H9 (cell line): ENCODE measurements at regions not wholly inside any gene's neighbourhood (a gene's known extent, or its start where the extent isn't known, plus 50 kb on each side); places are given as distances from the start of the nearest gene placed in this dataset.
"Not testable (repeated sequence)": the region's sequence is repeated elsewhere in the genome, so short reads cannot be mapped to it uniquely, and the experiment has no call there.

Experiments used
- DNase-seq: peaks from one replicate; pipeline ENCODE4 v3.0.0-alpha.2; 2017
- H2AFZ ChIP-seq: one replicate; pipeline ENCODE4 v1.6.1; 2013; ENCODE audit warnings: mild to moderate bottlenecking, low read length, control low read depth, moderate library complexity
- H2AK5ac ChIP-seq: 2 replicates; pipeline ENCODE4 v1.6.1; 2013; ENCODE audit warnings: low read length, control low read depth, mixed read lengths; ENCODE audit not compliant: insufficient read length
- H2BK120ac ChIP-seq: one replicate; pipeline ENCODE4 v1.6.1; 2013; ENCODE audit warnings: low read depth, mild to moderate bottlenecking, low read length, control low read depth, inconsistent platforms; ENCODE audit not compliant: poor library complexity, severe bottlenecking
- H2BK12ac ChIP-seq: 2 replicates; pipeline ENCODE4 v1.6.1; 2013; ENCODE audit warnings: low read length, control low read depth, mixed read lengths, low read depth; ENCODE audit not compliant: insufficient read length
- H2BK15ac ChIP-seq: 2 replicates; pipeline ENCODE4 v1.6.1; 2013; ENCODE audit warnings: low read depth, low read length, control low read depth
- H2BK20ac ChIP-seq: one replicate; pipeline ENCODE4 v1.6.1; 2013; ENCODE audit warnings: low read depth, mild to moderate bottlenecking, low read length, control low read depth, inconsistent platforms; ENCODE audit not compliant: poor library complexity, severe bottlenecking
- H2BK5ac ChIP-seq: 2 replicates; pipeline ENCODE4 v1.6.1; 2013; ENCODE audit warnings: low read length, control low read depth, mixed read lengths; ENCODE audit not compliant: insufficient read length
- H3K14ac ChIP-seq: 2 replicates; pipeline ENCODE4 v1.6.1; 2013; ENCODE audit warnings: low read length, control low read depth; ENCODE audit not compliant: insufficient read depth
- H3K18ac ChIP-seq: 2 replicates; pipeline ENCODE4 v1.6.1; 2013; ENCODE audit warnings: low read depth, mild to moderate bottlenecking, mixed read lengths, low read length, control low read depth; ENCODE audit not compliant: insufficient read length
- H3K23ac ChIP-seq: 2 replicates; pipeline ENCODE4 v1.6.1; 2013; ENCODE audit warnings: low read length, control low read depth, mixed read lengths, low read depth; ENCODE audit not compliant: insufficient read length
- H3K23me2 ChIP-seq: 2 replicates; pipeline ENCODE4 v1.6.1; 2013; ENCODE audit warnings: low read depth, mild to moderate bottlenecking, mixed read lengths, low read length, control low read depth; ENCODE audit not compliant: insufficient read length, poor library complexity, severe bottlenecking
- H3K27ac ChIP-seq: 2 replicates; pipeline ENCODE4 v1.5.1; 2013; ENCODE audit warnings: low read length, control low read depth, mixed read lengths, low read depth; ENCODE audit not compliant: insufficient read length
- H3K27me3 ChIP-seq: 2 replicates; pipeline ENCODE4 v1.6.1; 2013; ENCODE audit warnings: low read length, control low read depth, inconsistent platforms; ENCODE audit not compliant: insufficient read depth
- H3K4ac ChIP-seq: 2 replicates; pipeline ENCODE4 v1.6.1; 2013; ENCODE audit warnings: low read depth, mild to moderate bottlenecking, control low read depth, inconsistent platforms, low read length, moderate library complexity
- H3K4me1 ChIP-seq: 2 replicates; pipeline ENCODE4 v1.6.1; 2013; ENCODE audit warnings: low read length, control low read depth, inconsistent platforms; ENCODE audit not compliant: insufficient read depth
- H3K4me2 ChIP-seq: 2 replicates; pipeline ENCODE4 v1.6.1; 2013; ENCODE audit warnings: low read length, control low read depth, mixed read lengths; ENCODE audit not compliant: insufficient read length, insufficient read depth
- H3K56ac ChIP-seq: 2 replicates; pipeline ENCODE4 v1.6.1; 2013; ENCODE audit warnings: low read depth, mild to moderate bottlenecking, mixed read lengths, low read length, control low read depth; ENCODE audit not compliant: insufficient read length
- H3K79me1 ChIP-seq: 2 replicates; pipeline ENCODE4 v1.6.1; 2013; ENCODE audit warnings: low read depth, mild to moderate bottlenecking, moderate library complexity, low read length, control low read depth, inconsistent platforms; ENCODE audit not compliant: insufficient read depth, poor library complexity, severe bottlenecking
- H3K79me2 ChIP-seq: 2 replicates; pipeline ENCODE4 v1.6.1; 2013; ENCODE audit warnings: low read length, control low read depth, inconsistent platforms; ENCODE audit not compliant: insufficient read depth
- H3K9ac ChIP-seq: 2 replicates; pipeline ENCODE4 v1.6.1; 2013; ENCODE audit warnings: low read length, control low read depth, mixed read lengths; ENCODE audit not compliant: insufficient read length; ENCODE audit errors: extremely low read depth
- H3K9me3 ChIP-seq: one replicate; pipeline ENCODE4 v1.6.1; 2013; ENCODE audit warnings: low read depth, low read length, inconsistent platforms; ENCODE audit not compliant: control insufficient read depth
- H3T11ph ChIP-seq: one replicate; pipeline ENCODE4 v1.6.1; 2013; ENCODE audit warnings: mild to moderate bottlenecking, low read length, control low read depth, inconsistent platforms
- H4K20me1 ChIP-seq: one replicate; pipeline ENCODE4 v1.6.1; 2013; ENCODE audit not compliant: control insufficient read depth, insufficient read length, insufficient read depth
- H4K5ac ChIP-seq: 2 replicates; pipeline ENCODE4 v1.6.1; 2013; ENCODE audit warnings: low read depth, mild to moderate bottlenecking, mixed read lengths, low read length, control low read depth; ENCODE audit not compliant: insufficient read length
- H4K8ac ChIP-seq: replicated peaks from 2 replicates; pipeline ENCODE4 v1.6.1; 2013; ENCODE audit warnings: low read length, control low read depth, mixed read lengths, low read depth; ENCODE audit not compliant: insufficient read length
- H4K91ac ChIP-seq: 2 replicates; pipeline ENCODE4 v1.6.1; 2013; ENCODE audit warnings: low read depth, mild to moderate bottlenecking, moderate library complexity, mixed read lengths, low read length, control low read depth; ENCODE audit not compliant: insufficient read length
- H3K27ac Mint-ChIP-seq, 3 experiments: 2 replicates in 2 of 3; 3 replicates in 1 of 3; pipeline ENCODE4 v1.8.0; 2020 to 2021; ENCODE audit warnings: mixed read lengths in 3 of 3, mild to moderate bottlenecking in 1 of 3, moderate library complexity in 1 of 3
- H3K27me3 Mint-ChIP-seq: 2 replicates; pipeline ENCODE4 v1.8.0; 2021; ENCODE audit warnings: low read depth, mild to moderate bottlenecking, moderate library complexity, mixed read lengths
- H3K36me3 Mint-ChIP-seq, 3 experiments: 2 replicates in 2 of 3; 3 replicates in 1 of 3; pipeline ENCODE4 v1.8.0; 2020 to 2021; ENCODE audit warnings: low read depth in 3 of 3, mixed read lengths in 3 of 3; ENCODE audit not compliant: insufficient read depth in 1 of 3
- H3K4me1 Mint-ChIP-seq, 2 experiments: 2 replicates each; pipeline ENCODE4 v1.8.0; 2020; ENCODE audit warnings: mixed read lengths in 2 of 2
- H3K4me3 Mint-ChIP-seq, 2 experiments: 2 replicates in 1 of 2; 3 replicates in 1 of 2; pipeline ENCODE4 v1.8.0; 2020 to 2021; ENCODE audit warnings: mild to moderate bottlenecking in 2 of 2, mixed read lengths in 2 of 2, moderate library complexity in 1 of 2
- H3K9me3 Mint-ChIP-seq, 2 experiments: 2 replicates in 1 of 2; 3 replicates in 1 of 2; pipeline ENCODE4 v1.8.0; 2020; ENCODE audit warnings: mild to moderate bottlenecking in 2 of 2, mixed read lengths in 2 of 2, moderate library complexity in 1 of 2
- WGBS: extraction: QIAGEN DNeasy Blood & Tissue Kit; methylation state at CpG from one replicate; pipeline ENCODE4 v1.1.7; 2013; ENCODE audit warnings: missing lambda C conversion rate, low lambda C conversion rate, mixed read lengths; ENCODE audit not compliant: insufficient read length; ENCODE audit errors: extremely low coverage; 5-methylcytosine and 5-hydroxymethylcytosine counted together

DNA sequence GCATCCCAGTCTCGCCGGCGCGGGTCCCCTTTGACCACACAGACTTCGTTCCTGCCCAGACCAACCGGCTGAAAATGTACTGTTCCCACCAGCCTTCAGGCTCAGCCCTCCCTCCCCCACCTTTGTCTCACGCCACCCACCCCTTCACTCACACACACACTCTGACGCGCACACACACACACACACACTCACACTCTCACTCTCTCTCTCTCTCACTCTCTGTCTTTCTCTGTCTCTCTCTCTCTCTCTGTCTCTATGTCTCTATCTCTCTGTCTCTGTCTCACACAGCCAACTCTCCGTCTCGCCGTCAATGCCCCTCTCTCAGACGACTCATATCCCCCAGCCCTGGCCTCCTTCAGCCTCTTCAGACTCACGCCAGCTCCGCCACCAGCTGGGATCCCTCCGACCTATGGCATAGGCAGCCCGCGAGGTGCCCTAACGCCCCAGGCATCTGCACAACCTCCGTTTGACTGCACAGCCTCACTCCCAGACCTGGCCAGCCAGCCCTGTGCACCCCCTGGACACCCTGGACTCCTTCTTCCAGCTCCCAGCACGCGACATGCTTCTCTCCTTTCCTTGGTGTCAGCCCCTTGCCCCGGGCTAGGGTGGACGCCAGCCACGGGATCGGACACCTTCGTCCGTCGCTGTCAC is 53.4 kb upstream of the FCGR2A start:
- H2BK5ac ChIP-seq, H3T11ph ChIP-seq, H3K4ac ChIP-seq, H3K79me1 ChIP-seq, H4K8ac ChIP-seq, H2BK120ac ChIP-seq, H3K23ac ChIP-seq, H2BK20ac ChIP-seq, H3K27ac ChIP-seq, H3K23me2 ChIP-seq, H3K79me2 ChIP-seq, H2AK5ac ChIP-seq, H3K27ac Mint-ChIP-seq, H3K4me1 ChIP-seq, H3K4me2 ChIP-seq, H3K9me3 ChIP-seq, H3K4me3 Mint-ChIP-seq, H4K5ac ChIP-seq, H4K91ac ChIP-seq, H3K36me3 Mint-ChIP-seq, H3K18ac ChIP-seq, H3K56ac ChIP-seq, H3K4me1 Mint-ChIP-seq, H2BK15ac ChIP-seq, H3K14ac ChIP-seq, H4K20me1 ChIP-seq, H3K9me3 Mint-ChIP-seq, DNase-seq, H3K9ac ChIP-seq, H3K27me3 Mint-ChIP-seq, H2BK12ac ChIP-seq, H3K27me3 ChIP-seq, H2AFZ ChIP-seq: not testable (repeated sequence)
- no CpG with 5 or more reads among the region's 29 CpGs for WGBS

DNA sequence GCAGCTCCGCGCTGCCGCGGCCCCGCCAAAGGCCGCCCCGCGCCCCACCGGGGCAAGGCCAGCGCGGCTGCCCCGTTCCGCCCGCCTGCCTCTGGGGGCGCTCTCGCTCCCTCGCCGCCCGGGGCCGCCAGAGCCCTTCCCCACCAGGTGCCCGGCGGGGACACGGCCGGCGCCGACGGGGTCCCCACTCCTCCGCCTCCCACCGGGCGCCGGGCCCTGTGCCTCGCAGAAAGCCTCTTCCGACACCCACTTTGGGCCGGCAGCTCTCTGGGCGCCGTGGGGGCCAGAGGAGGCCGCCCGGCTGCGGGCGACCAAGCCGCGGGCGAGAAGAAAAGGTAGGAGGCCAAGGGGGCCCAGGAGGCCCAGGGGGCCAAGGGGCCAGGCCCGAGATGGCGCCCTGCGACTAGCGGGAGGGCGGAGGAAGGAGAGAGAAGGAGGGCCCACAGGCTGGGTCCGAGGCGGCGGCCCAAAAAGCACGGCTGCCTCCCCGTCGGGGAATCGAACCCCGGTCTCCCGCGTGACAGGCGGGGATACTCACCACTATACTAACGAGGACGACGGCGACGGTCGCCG is 57.4 kb upstream of the FCGR2A start:
- not testable (repeated sequence) for H3K27ac ChIP-seq, H3T11ph ChIP-seq, H4K20me1 ChIP-seq, H3K79me1 ChIP-seq, H3K27me3 Mint-ChIP-seq, H3K9me3 Mint-ChIP-seq, H3K27me3 ChIP-seq, H3K36me3 Mint-ChIP-seq, H4K5ac ChIP-seq, H3K4me1 Mint-ChIP-seq, H3K4ac ChIP-seq, H2BK20ac ChIP-seq, H2AK5ac ChIP-seq, H3K14ac ChIP-seq, H4K91ac ChIP-seq, DNase-seq, H3K4me3 Mint-ChIP-seq, H2AFZ ChIP-seq, H3K79me2 ChIP-seq, H3K56ac ChIP-seq, H3K18ac ChIP-seq, H2BK12ac ChIP-seq, H3K9ac ChIP-seq, H2BK120ac ChIP-seq, H3K9me3 ChIP-seq, H3K4me1 ChIP-seq, H2BK5ac ChIP-seq, H3K4me2 ChIP-seq, H3K23ac ChIP-seq, H2BK15ac ChIP-seq, H3K23me2 ChIP-seq, H4K8ac ChIP-seq, H3K27ac Mint-ChIP-seq
- WGBS: no CpG with 5 or more reads among the region's 66 CpGs
